OCI-LY1 (cell line): ENCODE measurements at regions not wholly inside any gene's neighbourhood (a gene's known extent, or its start where the extent isn't known, plus 50 kb on each side); places are given as distances from the start of the nearest gene placed in this dataset.
"Not testable (repeated sequence)": the region's sequence is repeated elsewhere in the genome, so short reads cannot be mapped to it uniquely, and the experiment has no call there.

ENCODE experiments used
- H2AFZ ChIP-seq: fragments of 200-600 bp; sonication (generic), shearing (Covaris generic); 2 replicates; pipeline ENCODE4 v1.6.0; 2014; ENCODE audit warnings: antibody characterized with exemption, mild to moderate bottlenecking, low read length
- H3F3A ChIP-seq: fragments of 200-600 bp; sonication (generic), shearing (Covaris generic); 2 replicates; pipeline ENCODE4 v1.6.0; 2014; ENCODE audit warnings: mild to moderate bottlenecking, antibody characterized with exemption, low read length, moderate library complexity; ENCODE audit not compliant: insufficient read depth
- H3K27ac ChIP-seq: fragments of 200-600 bp; sonication (generic); 2 replicates; pipeline ENCODE4 v1.5.1; 2014; ENCODE audit warnings: low read length, mixed run types, mild to moderate bottlenecking, low read depth; ENCODE audit not compliant: poor library complexity, severe bottlenecking
- H3K27me3 ChIP-seq: fragments of 200-600 bp; sonication (generic); 2 replicates; pipeline ENCODE4 v1.6.0; 2014; ENCODE audit warnings: antibody characterized with exemption, mild to moderate bottlenecking, low read length, moderate library complexity; ENCODE audit not compliant: insufficient read depth
- H3K36me3 ChIP-seq: fragments of 200-600 bp; sonication (generic); 2 replicates; pipeline ENCODE4 v1.6.1; 2014; ENCODE audit warnings: mild to moderate bottlenecking, antibody characterized with exemption, low read length, moderate library complexity, mixed read lengths; ENCODE audit not compliant: insufficient read depth
- H3K4me1 ChIP-seq: fragments of 200-600 bp; sonication (generic); 2 replicates; pipeline ENCODE4 v1.5.1; 2014; ENCODE audit warnings: mild to moderate bottlenecking, low read length, moderate library complexity; ENCODE audit not compliant: insufficient read depth, severe bottlenecking
- H3K4me2 ChIP-seq: fragments of 200-600 bp; sonication (generic), shearing (Covaris generic); 2 replicates; pipeline ENCODE4 v1.6.1; 2014; ENCODE audit warnings: low read length
- H3K4me3 ChIP-seq: fragments of 200-600 bp; sonication (generic); 2 replicates; pipeline ENCODE4 v1.5.1; 2014; ENCODE audit warnings: low read length, low read depth, mild to moderate bottlenecking, mixed read lengths; ENCODE audit not compliant: poor library complexity, severe bottlenecking
- H3K79me2 ChIP-seq: fragments of 200-600 bp; shearing (Covaris generic); 2 replicates; pipeline ENCODE4 v1.6.1; 2016; ENCODE audit warnings: mixed run types, low read length, mixed read lengths; ENCODE audit not compliant: insufficient read depth
- H3K9ac ChIP-seq: fragments of 200-600 bp; sonication (generic), shearing (Covaris generic); 2 replicates; pipeline ENCODE4 v1.6.1; 2014; ENCODE audit warnings: mild to moderate bottlenecking, low read length, mixed read lengths
- H3K9me2 ChIP-seq: fragments of 200-600 bp; sonication (generic), shearing (Covaris generic); 2 replicates; pipeline ENCODE4 v1.6.1; 2014; ENCODE audit warnings: low read depth, mild to moderate bottlenecking, low read length, mixed read lengths
- H3K9me3 ChIP-seq: fragments of 200-600 bp; shearing (Covaris generic); 2 replicates; pipeline ENCODE4 v1.6.1; 2014; ENCODE audit warnings: low read length, mixed read lengths
- H4K20me1 ChIP-seq: fragments of 200-600 bp; sonication (generic), shearing (Covaris generic); 2 replicates; pipeline ENCODE4 v1.6.0; 2016; ENCODE audit warnings: mild to moderate bottlenecking, low read length; ENCODE audit not compliant: insufficient read depth
- CTCF ChIP-seq: fragments of 200-600 bp; sonication (generic), shearing (Covaris generic); IDR thresholded peaks from 2 replicates; pipeline ENCODE4 v1.5.1; 2017; ENCODE audit warnings: mild to moderate bottlenecking, antibody characterized with exemption, low read length, moderate library complexity, mixed read lengths
- EZH2 ChIP-seq: fragments of 200-600 bp; sonication (generic), shearing (Covaris generic); IDR thresholded peaks from 2 replicates; pipeline ENCODE4 v1.8.0; 2017; ENCODE audit warnings: borderline replicate concordance, mixed run types, mild to moderate bottlenecking, antibody characterized with exemption, low read length, moderate library complexity, mixed read lengths

- no peaks in the 10 kb centered on the region for H3K36me3 ChIP-seq
- H3K9ac ChIP-seq: no peak overlapping the region
- no peaks in the 10 kb centered on the region for H3F3A ChIP-seq
- H2AFZ ChIP-seq: no peak overlapping the region
- H4K20me1 ChIP-seq: no peaks in the 10 kb centered on the region
- no peak for TF ChIP-seq CTCF
- no peak for TF ChIP-seq EZH2
- no peak overlapping the region for H3K4me2 ChIP-seq
- no peaks in the 10 kb centered on the region for H3K9me2 ChIP-seq
- no peaks in the 10 kb centered on the region for H3K79me2 ChIP-seq
- H3K4me1 ChIP-seq: no peaks in the 10 kb centered on the region
- H3K27me3 ChIP-seq: no peaks in the 10 kb centered on the region
- H3K27ac ChIP-seq: no peak overlapping the region
- H3K9me3 ChIP-seq: no peaks in the 10 kb centered on the region
- H3K4me3 ChIP-seq: no peak overlapping the region
Observed at GRCh38 chr13:81089371-81090157, 748.6 kb upstream of the SPRY2 start.

GRCh38 chr13:81080911-81081454 is 740.1 kb upstream of the SPRY2 start:
- Histone ChIP-seq H3K4me3 (no peak overlapping the region), H3K9ac (no peak overlapping the region), H3K27me3 (no peaks in the 10 kb centered on the region), H3K79me2 (no peaks in the 10 kb centered on the region), H3K27ac (no peak overlapping the region), H4K20me1 (no peaks in the 10 kb centered on the region), H3K9me2 (no peaks in the 10 kb centered on the region), H3K9me3 (no peaks in the 10 kb centered on the region), H2AFZ (no peak overlapping the region), H3K4me2 (no peak overlapping the region), H3K36me3 (no peaks in the 10 kb centered on the region), H3F3A (no peaks in the 10 kb centered on the region), H3K4me1 (no peaks in the 10 kb centered on the region)
- TF ChIP-seq CTCF (no peak), EZH2 (no peak)

- no peaks in the 10 kb centered on the region for H3K79me2 ChIP-seq
- H3K4me1 ChIP-seq: no peaks in the 10 kb centered on the region
- no peaks in the 10 kb centered on the region for H3K27me3 ChIP-seq
- TF ChIP-seq CTCF (no peak), EZH2 (no peak)
- H3K27ac ChIP-seq: no peak overlapping the region
- no peak overlapping the region for H3K9ac ChIP-seq
- no peak overlapping the region for H3K4me3 ChIP-seq
- H3K36me3 ChIP-seq: no peaks in the 10 kb centered on the region
- no peaks in the 10 kb centered on the region for H3F3A ChIP-seq
- H3K9me2 ChIP-seq: no peaks in the 10 kb centered on the region
- no peak overlapping the region for H3K4me2 ChIP-seq
- H2AFZ ChIP-seq: no peak overlapping the region
- no peaks in the 10 kb centered on the region for H4K20me1 ChIP-seq
- H3K9me3 ChIP-seq: no peaks in the 10 kb centered on the region
Observed at GRCh38 chr13:81078048-81078447, 737.1 kb upstream of the SPRY2 start.

- not testable (repeated sequence) for H3F3A ChIP-seq, H3K4me1 ChIP-seq, H3K9me3 ChIP-seq, H3K4me3 ChIP-seq, H3K27ac ChIP-seq, H2AFZ ChIP-seq, H3K27me3 ChIP-seq, H3K79me2 ChIP-seq, H3K9ac ChIP-seq, H3K4me2 ChIP-seq, H4K20me1 ChIP-seq, H3K9me2 ChIP-seq, H3K36me3 ChIP-seq
Observed at GRCh38 chr13:81069822-81070221, 728.9 kb upstream of the SPRY2 start.
